Ascending aorta (tissue), 2 donors: ENCODE measurements at regions not wholly inside any gene's neighbourhood (a gene's known extent, or its start where the extent isn't known, plus 50 kb on each side); places are given as distances from the start of the nearest gene placed in this dataset.

Experiments used
- DNase-seq, 2 donors: peaks; one replicate each; pipeline ENCODE4 v3.0.0-alpha.2; 2019; ENCODE audit warnings: low spot score in 2 of 2
- H3K27ac ChIP-seq, 2 donors: fragments of 200-600 bp; sonication (generic); one replicate each; pipeline ENCODE4 v1.5.1; 2016 to 2017; ENCODE audit warnings: mild to moderate bottlenecking in 1 of 2
- H3K27me3 ChIP-seq: fragments of 200-600 bp; sonication (generic); one replicate; pipeline ENCODE4 v1.5.1; 2017
- H3K36me3 ChIP-seq, 2 donors: fragments of 200-600 bp; sonication (generic); one replicate each; pipeline ENCODE4 v1.5.1; 2016
- H3K4me1 ChIP-seq, 2 donors: fragments of 200-600 bp; sonication (generic); one replicate each; pipeline ENCODE4 v1.5.1; 2016 to 2017; ENCODE audit warnings: mild to moderate bottlenecking in 1 of 2
- H3K4me3 ChIP-seq, 2 donors: fragments of 200-600 bp; sonication (generic); one replicate each; pipeline ENCODE4 v1.5.1; 2016 to 2017; ENCODE audit warnings: mild to moderate bottlenecking in 1 of 2
- H3K9me3 ChIP-seq, 2 donors: fragments of 200-600 bp; sonication (generic); one replicate each; pipeline ENCODE4 v1.5.1; 2016
- CTCF ChIP-seq, 3 experiments: fragments of 200-600 bp in 2 of 3; fragments of 450-650 bp in 1 of 3; sonication (generic) in 2 of 3; IDR thresholded peaks; one replicate each; pipeline ENCODE4 v1.5.1; 2016 to 2019; ENCODE audit warnings: antibody characterized with exemption in 3 of 3, mild to moderate bottlenecking in 1 of 3, moderate library complexity in 1 of 3
- intact Hi-C: fragments of 100-400 bp; cut with DNase I; formaldehyde crosslinking; loops from one replicate; pipeline ENCODE4 v1.15.1; 2023

DNA sequence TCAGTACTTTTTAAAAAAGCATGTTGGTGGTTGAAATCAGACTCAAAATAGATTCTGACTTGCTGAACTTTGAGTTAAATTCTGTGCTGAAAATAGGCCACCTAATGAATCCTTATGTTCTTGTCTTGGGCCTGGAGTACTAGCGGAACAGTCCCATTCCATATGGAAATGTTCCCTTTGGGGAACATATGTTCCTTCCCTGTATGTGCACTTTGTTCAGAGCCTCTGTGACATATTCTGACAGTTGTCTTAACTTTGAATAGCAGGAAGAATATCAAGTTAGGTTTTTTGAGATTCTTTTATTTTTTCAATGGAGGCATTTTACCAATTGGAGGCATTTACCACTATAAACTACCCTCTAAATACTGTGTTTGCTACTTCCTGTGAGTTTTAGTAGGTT, 1667.8 kb downstream of the PLA2G4A start:
- Histone ChIP-seq H3K36me3 (no peaks in the 10 kb centered on the region), H3K4me1 (no peaks in the 10 kb centered on the region), H3K9me3 (peaks cover 0 to 4% of the 10 kb centered on the region in 2 donors), H3K4me3 (no peak overlapping the region), H3K27me3 (no peaks in the 10 kb centered on the region), H3K27ac (no peak overlapping the region)
- no peak for TF ChIP-seq CTCF (IDR thresholded peaks at IDR 0.05)
- intact Hi-C loops = no loop called here
- DNase-seq = no peak

DNA sequence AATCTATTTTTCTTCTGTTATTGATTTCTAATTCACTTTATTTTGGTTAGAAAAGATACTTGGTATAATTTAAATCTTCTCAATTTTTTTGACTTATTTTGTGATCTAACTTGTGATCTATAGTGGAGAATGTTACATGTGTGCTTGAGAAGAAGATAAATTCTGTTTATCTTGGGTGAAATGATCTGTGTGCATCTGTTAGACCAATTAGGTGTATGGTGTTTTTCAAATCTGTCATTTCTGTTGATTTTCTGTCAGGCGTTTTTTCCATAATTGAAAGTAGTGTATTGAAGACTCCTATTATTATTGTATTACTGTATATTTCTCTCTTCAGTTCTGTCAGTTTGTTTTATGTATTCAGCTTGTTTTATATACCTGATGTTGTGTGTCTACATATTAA, 1668.3 kb downstream of the PLA2G4A start:
- TF ChIP-seq CTCF (IDR thresholded peaks at IDR 0.05) = no peak
- peaks cover 0 to 4% of the 10 kb centered on the region in 2 donors for H3K9me3 ChIP-seq
- H3K27me3 ChIP-seq = no peaks in the 10 kb centered on the region
- no peak for DNase-seq
- H3K27ac ChIP-seq = no peak overlapping the region
- H3K4me3 ChIP-seq = no peak overlapping the region
- intact Hi-C loops = no loop called here
- H3K36me3 ChIP-seq = no peaks in the 10 kb centered on the region
- H3K4me1 ChIP-seq = no peaks in the 10 kb centered on the region

DNA sequence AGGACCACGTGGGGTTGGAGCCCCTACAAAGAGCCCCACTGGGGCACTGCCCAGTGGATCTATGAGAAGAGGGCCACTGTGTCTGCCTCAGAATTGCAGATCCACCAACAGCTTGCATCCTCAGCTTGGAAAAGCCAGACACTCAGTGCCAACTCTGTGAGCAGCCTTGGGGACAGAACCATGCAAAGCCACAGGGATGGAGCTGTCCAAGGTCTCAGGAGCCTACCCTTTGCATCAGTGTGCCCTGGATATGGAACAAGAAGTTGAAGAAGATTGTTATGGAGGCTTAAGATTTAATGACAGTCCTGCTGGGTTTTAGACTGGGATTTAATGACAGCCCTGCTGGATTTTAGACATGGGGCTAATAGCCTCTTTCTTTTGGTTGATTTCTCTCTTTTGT, 1670.9 kb downstream of the PLA2G4A start:
- Histone ChIP-seq H3K27me3 (no peaks in the 10 kb centered on the region), H3K36me3 (no peaks in the 10 kb centered on the region), H3K4me1 (no peaks in the 10 kb centered on the region), H3K9me3 (peaks cover 0 to 4% of the 10 kb centered on the region in 2 donors), H3K4me3 (no peak overlapping the region), H3K27ac (no peak overlapping the region)
- no peak for TF ChIP-seq CTCF (IDR thresholded peaks at IDR 0.05)
- no peak for DNase-seq
- intact Hi-C loops = no loop called here

DNA sequence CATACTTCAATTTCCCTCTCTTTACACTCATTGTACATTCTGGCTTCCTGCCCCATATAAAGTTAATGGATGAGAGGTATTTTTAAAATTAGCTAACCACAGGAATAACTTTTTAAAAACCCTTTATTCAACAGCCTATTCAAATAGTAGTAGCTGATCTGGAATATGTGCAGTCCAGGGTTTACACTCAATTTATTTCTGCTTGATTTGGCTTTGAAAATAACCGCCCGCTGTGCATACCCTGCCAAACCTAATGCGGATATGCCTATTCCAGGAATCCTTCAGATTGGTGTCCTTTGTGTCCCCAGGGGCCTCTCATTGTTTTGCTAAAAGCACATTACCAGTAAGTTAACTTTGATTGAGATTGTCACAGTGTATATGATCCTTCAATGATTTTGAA, 1686.2 kb downstream of the PLA2G4A start:
- no peak overlapping the region for H3K4me3 ChIP-seq

DNA sequence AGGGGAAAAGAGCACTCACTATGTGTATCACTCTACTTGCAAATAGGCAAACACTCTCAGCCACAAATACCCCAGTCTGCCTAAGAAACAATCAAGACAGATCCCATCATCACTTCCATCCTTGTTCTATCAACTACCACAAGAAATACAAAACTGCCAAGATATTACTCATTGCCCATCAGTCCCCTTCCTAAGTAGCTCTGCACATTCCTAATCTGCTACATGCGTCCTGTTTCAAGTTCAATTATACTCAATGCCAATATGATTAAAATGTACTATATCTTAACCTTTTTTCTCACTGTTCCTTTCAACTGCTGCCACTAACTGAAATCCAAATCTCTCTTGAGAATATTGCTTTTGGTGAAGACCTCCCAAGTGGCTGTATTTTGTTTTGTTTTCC, 1688.4 kb downstream of the PLA2G4A start:
- no peaks in the 10 kb centered on the region for H3K4me1 ChIP-seq
- H3K4me3 ChIP-seq = no peak overlapping the region
- intact Hi-C loops = no loop called here
- no peak for TF ChIP-seq CTCF (IDR thresholded peaks at IDR 0.05)
- no peaks in the 10 kb centered on the region for H3K27me3 ChIP-seq
- no peak overlapping the region for H3K27ac ChIP-seq
- DNase-seq = no peak
- H3K36me3 ChIP-seq = no peaks in the 10 kb centered on the region
- no peaks in the 10 kb centered on the region for H3K9me3 ChIP-seq

More for the DNA sequence above, 1686.2 kb downstream of the PLA2G4A start:
- Histone ChIP-seq H3K36me3 (no peaks in the 10 kb centered on the region), H3K4me1 (no peaks in the 10 kb centered on the region), H3K27ac (no peak overlapping the region), H3K27me3 (no peaks in the 10 kb centered on the region), H3K9me3 (no peaks in the 10 kb centered on the region)
- DNase-seq = no peak
- no peak for TF ChIP-seq CTCF (IDR thresholded peaks at IDR 0.05)
- intact Hi-C loops = no loop called here

GRCh38 chr1:188551176-188551575, 1722.4 kb downstream of the PLA2G4A start:
- Histone ChIP-seq H3K36me3 (no peaks in the 10 kb centered on the region), H3K27me3 (no peaks in the 10 kb centered on the region), H3K4me1 (no peaks in the 10 kb centered on the region), H3K27ac (no peak overlapping the region), H3K9me3 (no peaks in the 10 kb centered on the region), H3K4me3 (no peak overlapping the region)
- no peak for TF ChIP-seq CTCF (IDR thresholded peaks at IDR 0.05)
- DNase-seq = no peak
- intact Hi-C loops = no loop called here
